OCI-LY7 (cell line): ENCODE measurements at regions not wholly inside any gene's neighbourhood (a gene's known extent, or its start where the extent isn't known, plus 50 kb on each side); places are given as distances from the start of the nearest gene placed in this dataset.

Source experiments
- BruUV-seq: library from RNA; stranded (reverse); fragments of 400-500 nt; replicated peaks from 2 replicates; lab custom pipeline; 2021; lab: Mats Ljungman, UMichigan
- CTCF ChIA-PET: fragments of 300-600 bp; sonication (Branson Sonifier 250); formaldehyde crosslinking; loops from one replicate; lab custom pipeline; 2022; ENCODE audit warnings: antibody characterized with exemption; ENCODE audit not compliant: unreplicated experiment; lab: Charles Lee
- POLR2A ChIA-PET: fragments of 300-600 bp; sonication (Branson Sonifier 250); formaldehyde crosslinking; loops from one replicate; lab custom pipeline; 2022; ENCODE audit warnings: antibody characterized with exemption; lab: Charles Lee
- DNase-seq: peaks from one replicate; pipeline ENCODE4 v3.0.0-alpha.2; 2015; ENCODE audit warnings: low spot score
- H2AFZ ChIP-seq: fragments of 200-600 bp; sonication (generic), shearing (Covaris generic); 2 replicates; pipeline ENCODE4 v1.6.1; 2014; ENCODE audit warnings: mild to moderate bottlenecking, antibody characterized with exemption, low read length, moderate library complexity
- H3K27ac ChIP-seq: fragments of 200-600 bp; sonication (generic); 2 replicates; pipeline ENCODE4 v1.5.1; 2014; ENCODE audit warnings: mixed run types, low read depth, mild to moderate bottlenecking, moderate library complexity, low read length, inconsistent platforms; ENCODE audit not compliant: poor library complexity, severe bottlenecking
- H3K36me3 ChIP-seq: fragments of 200-600 bp; sonication (generic); 2 replicates; pipeline ENCODE4 v1.6.1; 2014; ENCODE audit warnings: mild to moderate bottlenecking, antibody characterized with exemption, low read length, moderate library complexity, mixed read lengths; ENCODE audit not compliant: insufficient read depth
- H3K4me1 ChIP-seq: fragments of 200-600 bp; sonication (generic); 2 replicates; pipeline ENCODE4 v1.5.1; 2014; ENCODE audit warnings: mild to moderate bottlenecking, low read length; ENCODE audit not compliant: insufficient read depth, poor library complexity, severe bottlenecking
- H3K4me2 ChIP-seq: fragments of 200-600 bp; sonication (generic); 2 replicates; pipeline ENCODE4 v1.6.1; 2014; ENCODE audit warnings: mild to moderate bottlenecking, low read length
- H3K4me3 ChIP-seq: fragments of 200-600 bp; sonication (generic); 2 replicates; pipeline ENCODE4 v1.5.1; 2014; ENCODE audit warnings: mild to moderate bottlenecking, low read depth, low read length; ENCODE audit not compliant: poor library complexity, severe bottlenecking
- H3K79me2 ChIP-seq: fragments of 200-600 bp; sonication (generic); 2 replicates; pipeline ENCODE4 v1.6.1; 2016; ENCODE audit warnings: low read depth, mild to moderate bottlenecking, low read length, moderate library complexity, mixed read lengths; ENCODE audit not compliant: insufficient read depth
- H3K9me2 ChIP-seq: fragments of 200-600 bp; sonication (generic); 2 replicates; pipeline ENCODE4 v1.6.1; 2016; ENCODE audit warnings: mild to moderate bottlenecking, low read length, mixed read lengths; ENCODE audit not compliant: insufficient read depth
- H3K9me3 ChIP-seq: fragments of 200-600 bp; sonication (generic); 2 replicates; pipeline ENCODE4 v1.6.1; 2014; ENCODE audit warnings: mild to moderate bottlenecking, mixed run types, low read length, mixed read lengths
- H4K20me1 ChIP-seq: fragments of 200-600 bp; sonication (generic); 2 replicates; pipeline ENCODE4 v1.6.1; 2014; ENCODE audit warnings: mild to moderate bottlenecking, antibody characterized with exemption, low read length, moderate library complexity, mixed read lengths; ENCODE audit not compliant: insufficient read depth
- EZH2phosphoT487 ChIP-seq: fragments of 200-600 bp; sonication (generic); IDR thresholded peaks from 2 replicates; pipeline ENCODE4 v1.6.1; 2018; ENCODE audit warnings: low read depth, borderline replicate concordance, mild to moderate bottlenecking, mixed run types, antibody characterized with exemption, low read length, moderate library complexity, mixed read lengths
- intact Hi-C: fragments of 100-400 bp; cut with micrococcal nuclease; formaldehyde crosslinking; loops from one replicate; pipeline ENCODE4 v1.10.0; 2022; ENCODE audit not compliant: unreplicated experiment
- TF ChIP-seq, protein P1 (sequence below): fragments of 200-600 bp; sonication (generic); conservative IDR thresholded peaks from 2 replicates; pipeline ENCODE4 v1.5.1; 2014; ENCODE audit warnings: mild to moderate bottlenecking, antibody characterized with exemption, low read length, moderate library complexity, mixed read lengths

DNA sequence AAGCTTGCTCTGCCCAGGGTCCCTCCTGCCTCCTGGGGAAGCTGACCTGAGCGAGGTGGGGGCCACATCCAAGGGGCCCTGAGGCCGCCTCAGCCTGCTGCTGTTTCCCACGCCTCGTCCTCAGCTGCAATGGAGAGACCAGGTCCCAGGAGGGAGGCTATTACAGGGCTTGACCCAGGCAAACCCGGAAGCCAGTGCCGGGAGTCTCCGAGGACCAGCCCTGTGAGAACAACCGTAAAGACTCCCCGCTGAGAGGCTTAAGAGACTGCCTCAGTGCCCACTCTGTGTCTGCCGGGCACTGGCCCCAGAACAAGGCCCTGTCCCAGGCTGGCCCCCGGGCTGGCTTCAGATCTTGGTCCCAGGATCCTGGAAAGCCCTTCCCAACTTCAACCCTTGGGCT lies 124.3 kb upstream of the FGF3 start:
- Histone ChIP-seq H3K4me1 (no peaks in the 10 kb centered on the region), H3K4me2 (no peak overlapping the region), H3K36me3 (no peaks in the 10 kb centered on the region), H3K4me3 (no peak overlapping the region), H3K79me2 (no peaks in the 10 kb centered on the region), H4K20me1 (no peaks in the 10 kb centered on the region), H3K27ac (no peak overlapping the region), H3K9me3 (no peaks in the 10 kb centered on the region), H2AFZ (no peak overlapping the region), H3K9me2 (no peaks in the 10 kb centered on the region)
- ChIA-PET CTCF (no interaction called here), POLR2A (no interaction called here)
- DNase-seq = no peak
- no peak for TF ChIP-seq EZH2phosphoT487
- TF ChIP-seq, protein P1, sequence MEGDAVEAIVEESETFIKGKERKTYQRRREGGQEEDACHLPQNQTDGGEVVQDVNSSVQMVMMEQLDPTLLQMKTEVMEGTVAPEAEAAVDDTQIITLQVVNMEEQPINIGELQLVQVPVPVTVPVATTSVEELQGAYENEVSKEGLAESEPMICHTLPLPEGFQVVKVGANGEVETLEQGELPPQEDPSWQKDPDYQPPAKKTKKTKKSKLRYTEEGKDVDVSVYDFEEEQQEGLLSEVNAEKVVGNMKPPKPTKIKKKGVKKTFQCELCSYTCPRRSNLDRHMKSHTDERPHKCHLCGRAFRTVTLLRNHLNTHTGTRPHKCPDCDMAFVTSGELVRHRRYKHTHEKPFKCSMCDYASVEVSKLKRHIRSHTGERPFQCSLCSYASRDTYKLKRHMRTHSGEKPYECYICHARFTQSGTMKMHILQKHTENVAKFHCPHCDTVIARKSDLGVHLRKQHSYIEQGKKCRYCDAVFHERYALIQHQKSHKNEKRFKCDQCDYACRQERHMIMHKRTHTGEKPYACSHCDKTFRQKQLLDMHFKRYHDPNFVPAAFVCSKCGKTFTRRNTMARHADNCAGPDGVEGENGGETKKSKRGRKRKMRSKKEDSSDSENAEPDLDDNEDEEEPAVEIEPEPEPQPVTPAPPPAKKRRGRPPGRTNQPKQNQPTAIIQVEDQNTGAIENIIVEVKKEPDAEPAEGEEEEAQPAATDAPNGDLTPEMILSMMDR = no peak
- intact Hi-C loops = loop anchor here (10.0 kb wide), 1 partner anchor 251 kb away; no protein-coding TSS in a partner anchor
- BruUV-seq = no TSS peak

DNA sequence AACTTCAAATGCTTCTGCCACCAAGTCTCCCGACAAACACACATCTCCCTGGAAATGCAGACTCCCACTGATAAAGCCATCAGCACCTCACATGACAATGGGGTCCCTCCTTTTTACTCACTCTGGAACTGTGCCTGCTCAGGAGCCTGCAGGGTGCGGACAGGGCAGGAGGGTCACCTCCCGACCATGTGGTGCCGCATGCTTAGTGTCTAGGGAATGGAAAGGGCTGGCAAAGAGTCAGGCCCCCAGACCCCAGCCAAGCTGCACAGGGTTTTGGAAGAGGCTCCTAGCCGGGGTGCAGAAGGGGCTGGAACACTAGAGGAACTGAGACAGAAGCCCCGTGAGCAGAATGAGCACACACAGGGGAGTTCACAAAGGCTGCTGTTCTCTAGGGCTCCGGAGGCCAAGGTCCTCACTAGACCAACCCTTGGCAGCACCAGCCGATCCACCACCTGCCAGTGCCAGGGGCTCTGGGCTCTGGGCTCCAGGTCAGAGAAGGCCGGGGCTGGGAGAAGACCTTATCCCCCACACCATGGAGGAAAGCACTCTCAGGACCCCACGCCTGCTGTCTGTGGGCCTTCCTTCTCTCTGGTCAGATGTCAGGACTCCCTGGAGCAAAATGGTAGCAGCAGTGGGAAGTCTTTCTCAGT lies 125.1 kb upstream of the FGF3 start:
- intact Hi-C loops = loop anchor here (10.0 kb wide), 1 partner anchor 251 kb away; no protein-coding TSS in a partner anchor
- Histone ChIP-seq H4K20me1 (no peaks in the 10 kb centered on the region), H3K79me2 (no peaks in the 10 kb centered on the region), H3K4me1 (no peaks in the 10 kb centered on the region), H3K27ac (no peak overlapping the region), H2AFZ (no peak overlapping the region), H3K9me2 (no peaks in the 10 kb centered on the region), H3K4me3 (no peak overlapping the region), H3K4me2 (no peak overlapping the region), H3K36me3 (no peaks in the 10 kb centered on the region), H3K9me3 (no peaks in the 10 kb centered on the region)
- no peak for DNase-seq
- ChIA-PET CTCF (no interaction called here), POLR2A (no interaction called here)
- no peak for TF ChIP-seq EZH2phosphoT487
- TF ChIP-seq, protein P1 = no peak
- BruUV-seq = no TSS peak

DNA sequence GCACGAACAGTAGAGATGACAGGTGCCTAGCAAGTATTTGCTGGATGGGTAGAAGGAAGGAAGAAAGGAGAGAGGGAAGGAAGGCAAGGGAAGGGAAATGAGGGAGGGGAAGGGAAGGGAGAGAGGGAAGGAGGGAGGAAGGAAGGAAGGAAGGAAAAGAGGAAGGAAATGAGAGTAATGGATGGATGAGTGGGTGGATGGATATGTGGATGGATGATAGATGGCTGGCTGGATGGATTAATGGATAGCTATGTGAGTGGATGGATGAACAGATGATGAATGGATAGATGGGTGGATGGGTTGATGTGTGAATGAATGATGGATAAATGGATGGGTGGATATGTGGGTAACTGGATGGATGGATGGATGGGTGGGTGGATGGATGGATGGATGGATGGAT lies 125.9 kb upstream of the FGF3 start:
- H4K20me1 ChIP-seq = no peaks in the 10 kb centered on the region
- H3K9me3 ChIP-seq = no peaks in the 10 kb centered on the region
- POLR2A ChIA-PET = no interaction called here
- H3K9me2 ChIP-seq = no peaks in the 10 kb centered on the region
- no peaks in the 10 kb centered on the region for H3K36me3 ChIP-seq
- no peak overlapping the region for H3K4me2 ChIP-seq
- intact Hi-C loops = loop anchor here (10.0 kb wide), 1 partner anchor 250 kb away; no protein-coding TSS in a partner anchor
- H2AFZ ChIP-seq = no peak overlapping the region
- no peak for DNase-seq
- TF ChIP-seq, protein P1 = no peak
- no peak for TF ChIP-seq EZH2phosphoT487
- no TSS peak for BruUV-seq
- H3K4me1 ChIP-seq = no peaks in the 10 kb centered on the region
- CTCF ChIA-PET = no interaction called here
- no peak overlapping the region for H3K4me3 ChIP-seq
- H3K27ac ChIP-seq = no peak overlapping the region
- H3K79me2 ChIP-seq = no peaks in the 10 kb centered on the region
